VCaP (cell line): ENCODE measurements at regions not wholly inside any gene's neighbourhood (a gene's known extent, or its start where the extent isn't known, plus 50 kb on each side); places are given as distances from the start of the nearest gene placed in this dataset.

ENCODE experiments used
- H3K27ac ChIP-seq: fragments of 450-650 bp; 2 replicates; pipeline ENCODE4 v1.5.1; 2017
- TF ChIP-seq, protein P1 (sequence below): fragments of 450-650 bp; conservative IDR thresholded peaks from 2 replicates; pipeline ENCODE4 v1.5.1; 2017; ENCODE audit warnings: mild to moderate bottlenecking, moderate library complexity

DNA sequence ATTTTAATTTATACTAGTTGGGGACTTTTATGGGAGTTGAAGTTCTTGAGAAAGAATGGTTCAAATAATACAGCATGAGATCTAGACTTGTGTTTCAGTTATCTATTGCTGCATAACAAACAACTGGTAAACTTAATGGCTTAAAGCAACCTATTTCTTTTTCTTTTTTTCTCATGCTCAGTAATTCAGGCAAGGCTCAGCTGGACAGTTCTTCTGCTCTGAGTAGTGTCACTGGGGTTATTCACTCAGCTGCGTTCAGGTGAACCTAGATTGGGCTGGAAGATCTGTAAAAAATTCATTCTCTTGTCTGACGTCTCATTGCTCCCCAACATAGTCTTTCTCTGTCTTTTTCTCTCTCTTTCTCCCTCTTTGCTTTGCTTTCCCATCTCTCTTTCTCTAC, 291.7 kb downstream of the GBA3 start:
- no peak overlapping the region for H3K27ac ChIP-seq
- TF ChIP-seq, protein P1, sequence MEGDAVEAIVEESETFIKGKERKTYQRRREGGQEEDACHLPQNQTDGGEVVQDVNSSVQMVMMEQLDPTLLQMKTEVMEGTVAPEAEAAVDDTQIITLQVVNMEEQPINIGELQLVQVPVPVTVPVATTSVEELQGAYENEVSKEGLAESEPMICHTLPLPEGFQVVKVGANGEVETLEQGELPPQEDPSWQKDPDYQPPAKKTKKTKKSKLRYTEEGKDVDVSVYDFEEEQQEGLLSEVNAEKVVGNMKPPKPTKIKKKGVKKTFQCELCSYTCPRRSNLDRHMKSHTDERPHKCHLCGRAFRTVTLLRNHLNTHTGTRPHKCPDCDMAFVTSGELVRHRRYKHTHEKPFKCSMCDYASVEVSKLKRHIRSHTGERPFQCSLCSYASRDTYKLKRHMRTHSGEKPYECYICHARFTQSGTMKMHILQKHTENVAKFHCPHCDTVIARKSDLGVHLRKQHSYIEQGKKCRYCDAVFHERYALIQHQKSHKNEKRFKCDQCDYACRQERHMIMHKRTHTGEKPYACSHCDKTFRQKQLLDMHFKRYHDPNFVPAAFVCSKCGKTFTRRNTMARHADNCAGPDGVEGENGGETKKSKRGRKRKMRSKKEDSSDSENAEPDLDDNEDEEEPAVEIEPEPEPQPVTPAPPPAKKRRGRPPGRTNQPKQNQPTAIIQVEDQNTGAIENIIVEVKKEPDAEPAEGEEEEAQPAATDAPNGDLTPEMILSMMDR, result no peak

DNA sequence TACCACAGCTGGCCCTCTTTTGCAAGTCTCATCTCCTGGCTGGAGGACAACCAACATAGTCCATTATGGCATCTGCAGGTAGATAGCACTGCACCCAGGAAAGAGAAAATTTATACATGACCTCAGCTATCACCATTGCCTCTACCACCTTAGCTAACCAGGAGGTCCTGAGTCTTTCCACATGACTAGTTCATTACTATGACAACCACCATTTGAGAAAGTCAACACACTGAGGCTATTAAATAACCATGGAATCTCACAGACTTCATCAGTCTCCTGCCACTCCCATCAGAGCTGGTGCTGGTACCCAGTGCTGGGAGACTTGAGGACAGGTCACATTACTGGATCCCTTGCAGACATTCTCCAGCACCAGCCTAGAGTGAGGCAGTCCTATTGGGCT, 285.9 kb downstream of the GBA3 start:
- no peak overlapping the region for H3K27ac ChIP-seq
- TF ChIP-seq, protein P1, result no peak

DNA sequence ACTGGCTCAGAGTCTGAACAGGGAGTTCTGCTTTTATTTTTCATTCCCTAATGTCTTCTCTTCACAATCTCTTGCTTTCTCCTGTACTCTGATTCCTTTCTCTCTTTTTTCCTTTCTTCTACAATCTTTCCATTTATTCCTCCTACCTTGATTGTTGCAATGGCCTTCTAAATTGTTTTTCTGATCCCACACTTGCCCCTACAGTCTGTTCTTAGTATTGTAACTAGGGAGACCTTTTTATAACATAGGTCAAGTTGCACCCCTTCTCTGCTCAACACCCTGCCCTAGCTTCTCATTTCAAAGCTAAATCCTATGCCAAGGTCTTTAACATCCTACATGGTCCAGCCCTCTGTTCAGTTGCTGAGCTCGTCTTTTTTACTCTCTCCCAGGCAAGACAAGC, 277.9 kb downstream of the GBA3 start:
- TF ChIP-seq, protein P1, result no peak
- no peak overlapping the region for H3K27ac ChIP-seq

DNA sequence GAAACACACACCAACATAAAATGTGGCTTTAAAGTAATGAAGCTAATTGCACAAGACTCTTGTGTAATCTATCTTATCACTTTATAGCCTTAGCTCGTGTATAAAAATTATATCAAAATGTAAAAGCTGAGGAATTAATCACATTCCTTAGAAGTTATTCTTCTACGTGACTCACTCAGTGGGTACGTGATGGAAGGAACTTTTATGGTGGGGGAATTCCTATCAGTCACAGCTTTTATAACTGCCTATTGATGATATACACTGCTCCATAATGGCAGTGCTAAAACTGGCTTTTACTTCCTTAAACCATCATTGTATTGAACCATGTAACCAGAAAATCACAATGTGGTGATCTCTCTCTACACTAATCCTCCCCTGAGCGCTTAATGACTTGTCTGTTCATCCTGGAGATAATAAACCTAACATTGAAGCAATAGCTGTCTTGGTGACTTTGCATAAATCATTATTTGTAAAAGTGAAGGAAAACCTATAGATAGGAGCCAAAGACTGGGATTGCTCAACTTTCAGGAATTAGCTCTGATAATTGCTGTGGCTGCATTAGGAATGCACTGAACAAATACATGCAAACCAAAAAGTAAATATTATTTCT, 276.7 kb downstream of the GBA3 start:
- TF ChIP-seq, protein P1, result no peak
- no peak overlapping the region for H3K27ac ChIP-seq

DNA sequence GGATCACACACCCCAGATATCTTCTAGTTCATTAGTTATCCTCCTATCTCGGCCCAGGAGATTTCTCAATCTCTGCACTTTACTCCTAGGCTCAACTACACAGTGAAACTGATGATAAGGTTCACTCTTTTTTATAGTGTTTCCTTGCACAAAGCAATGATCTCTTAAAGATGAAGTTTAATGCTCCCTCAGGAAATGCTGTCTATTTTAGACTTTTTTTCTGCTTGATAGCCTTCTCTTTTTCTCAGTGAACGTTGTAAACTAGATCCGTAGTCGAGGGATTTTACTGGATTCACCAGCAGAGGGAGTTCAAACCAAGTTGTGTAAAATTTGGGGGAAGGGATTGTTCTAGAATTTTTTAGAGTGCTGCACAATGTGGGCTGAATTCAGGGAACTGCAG, 269.6 kb downstream of the GBA3 start:
- TF ChIP-seq, protein P1, result peak; percentile 70
- H3K27ac ChIP-seq, result no peak overlapping the region

DNA sequence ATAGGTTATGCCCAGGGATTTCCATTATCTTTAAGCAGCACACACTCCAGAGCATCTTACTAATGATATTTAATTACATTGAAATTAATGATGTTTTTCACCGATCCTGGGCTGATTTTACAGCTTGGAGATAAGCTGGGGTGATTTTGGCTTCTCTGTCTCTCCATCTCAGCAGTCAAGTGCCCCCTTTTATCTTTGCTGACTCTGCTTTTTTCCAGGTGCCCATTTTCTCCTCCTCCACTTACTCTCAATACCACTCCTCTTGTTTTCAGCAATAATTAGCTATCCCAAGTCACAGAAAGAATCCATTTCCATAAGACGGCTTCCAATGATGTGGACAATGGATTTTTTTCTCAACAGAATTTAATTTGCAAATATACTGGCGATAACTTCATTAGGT, 266.7 kb downstream of the GBA3 start:
- TF ChIP-seq, protein P1, result no peak
- no peak overlapping the region for H3K27ac ChIP-seq

DNA sequence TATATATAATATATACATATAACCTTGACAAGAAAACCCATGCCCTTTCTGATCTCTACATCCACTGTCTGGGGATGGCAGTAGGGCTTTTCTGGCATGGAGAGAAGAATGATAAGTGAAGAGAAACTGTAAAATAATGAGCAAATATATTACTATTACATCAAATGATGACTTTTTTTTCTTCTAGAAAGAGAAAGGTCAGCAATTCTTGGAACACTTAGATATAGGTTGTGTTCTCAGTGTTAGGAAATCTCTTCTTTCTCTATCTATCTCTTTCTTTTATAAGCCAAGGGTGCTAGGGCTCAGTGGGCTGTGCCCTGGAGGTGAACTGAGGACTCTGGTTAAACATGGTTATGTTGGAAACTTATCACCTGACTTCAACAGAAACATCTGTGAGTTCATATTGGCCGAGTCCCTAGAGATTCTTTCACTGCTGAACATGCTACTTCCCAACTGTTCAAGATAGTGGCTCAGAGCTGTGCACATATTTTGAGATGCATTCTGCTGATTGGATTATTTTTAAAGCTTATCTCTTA, 265.1 kb downstream of the GBA3 start:
- no peak overlapping the region for H3K27ac ChIP-seq
- TF ChIP-seq, protein P1, result no peak
